Spleen (tissue), 11 donors: ENCODE measurements at regions not wholly inside any gene's neighbourhood (a gene's known extent, or its start where the extent isn't known, plus 50 kb on each side); places are given as distances from the start of the nearest gene placed in this dataset.

Source experiments
- DNase-seq: peaks from one replicate; pipeline ENCODE4 v3.0.0-alpha.2; 2020
- H3K27ac ChIP-seq, 8 donors: fragments of 200-600 bp; sonication (generic) in 7 of 8; 1 replicate in 4 of 8; 2 replicates in 4 of 8; pipeline versions ENCODE4 v1.5.0 to v1.8.0; 2016 to 2021; ENCODE audit warnings: inconsistent platforms in 4 of 8, mild to moderate bottlenecking in 4 of 8, moderate library complexity in 1 of 8
- H3K27me3 ChIP-seq, 7 donors: fragments of 200-600 bp; sonication (generic) in 6 of 7; replicated peaks in 1 of 7; 1 replicate in 4 of 7; 2 replicates in 3 of 7; pipeline versions ENCODE4 v1.5.0 to v1.8.0; 2016 to 2021; ENCODE audit warnings: inconsistent platforms in 3 of 7, mild to moderate bottlenecking in 1 of 7
- H3K36me3 ChIP-seq, 6 donors: fragments of 200-600 bp; sonication (generic) in 5 of 6; 1 replicate in 4 of 6; 2 replicates in 2 of 6; pipeline versions ENCODE4 v1.5.0 to v1.8.0; 2016 to 2021; ENCODE audit warnings: inconsistent platforms in 2 of 6
- H3K4me1 ChIP-seq, 6 donors: fragments of 200-600 bp; sonication (generic) in 5 of 6; 1 replicate in 3 of 6; 2 replicates in 3 of 6; pipeline versions ENCODE4 v1.5.0 to v1.8.0; 2016 to 2021; ENCODE audit warnings: inconsistent platforms in 3 of 6
- H3K4me3 ChIP-seq, 8 donors: fragments of 200-600 bp; sonication (generic) in 7 of 8; 1 replicate in 4 of 8; 2 replicates in 4 of 8; pipeline versions ENCODE4 v1.5.0 to v1.8.0; 2016 to 2021; ENCODE audit warnings: inconsistent platforms in 4 of 8, mild to moderate bottlenecking in 4 of 8, moderate library complexity in 2 of 8
- H3K9me3 ChIP-seq, 8 donors: fragments of 200-600 bp; sonication (generic) in 7 of 8; 1 replicate in 4 of 8; 2 replicates in 4 of 8; pipeline versions ENCODE4 v1.5.0 to v1.8.0; 2016 to 2021; ENCODE audit warnings: inconsistent platforms in 4 of 8
- POLR2A ChIP-seq, 3 donors: fragments of 450-650 bp; IDR thresholded peaks; one replicate each; pipeline ENCODE4 v1.5.1; 2017; ENCODE audit warnings: antibody characterized with exemption in 3 of 3, mild to moderate bottlenecking in 1 of 3
- POLR2AphosphoS5 ChIP-seq, 3 donors: sonication (generic); formaldehyde crosslinking; IDR thresholded peaks; one replicate each; pipeline ENCODE4 v1.5.1; 2017; ENCODE audit warnings: antibody characterized with exemption in 3 of 3
- WGBS, 5 donors: extraction: QIAGEN DNeasy Blood & Tissue Kit in 3 of 5; methylation state at CpG; one replicate each; pipeline versions ENCODE4 v1.1.5 to v1.1.7; 2013 to 2018; 5-methylcytosine and 5-hydroxymethylcytosine counted together
- intact Hi-C: fragments of 100-400 bp; cut with DNase I; formaldehyde crosslinking; loops from one replicate; pipeline ENCODE4 v1.15.0; 2023; ENCODE audit warnings: low total_unique reads
- TF ChIP-seq, protein P1 (sequence below), 11 experiments: fragments of 200-600 bp in 7 of 11; fragments of 450-650 bp in 4 of 11; sonication (generic) in 4 of 11; IDR thresholded peaks in 8 of 11; conservative IDR thresholded peaks in 3 of 11; 1 replicate in 7 of 11; 2 replicates in 4 of 11; pipeline versions ENCODE4 v1.4.0 to v1.8.0; 2016 to 2021; ENCODE audit warnings: antibody characterized with exemption in 11 of 11, inconsistent platforms in 4 of 11, mild to moderate bottlenecking in 1 of 11
- donor health status: healthy with polysubstance abuse.
- donor health status: DM: no; HTN: no; CAD: no; lungs with moderate emphysema.
- donor health status: DM: no; HTN: no; CAD: no.
- donor health status: Bipolar disorder and iron deficiency.
- donor health status: healthy.
- donor health status: DM: no; HTN: no; CAD: no.
- donor health status: DM: yes; HTN: yes; CAD: no.

DNA sequence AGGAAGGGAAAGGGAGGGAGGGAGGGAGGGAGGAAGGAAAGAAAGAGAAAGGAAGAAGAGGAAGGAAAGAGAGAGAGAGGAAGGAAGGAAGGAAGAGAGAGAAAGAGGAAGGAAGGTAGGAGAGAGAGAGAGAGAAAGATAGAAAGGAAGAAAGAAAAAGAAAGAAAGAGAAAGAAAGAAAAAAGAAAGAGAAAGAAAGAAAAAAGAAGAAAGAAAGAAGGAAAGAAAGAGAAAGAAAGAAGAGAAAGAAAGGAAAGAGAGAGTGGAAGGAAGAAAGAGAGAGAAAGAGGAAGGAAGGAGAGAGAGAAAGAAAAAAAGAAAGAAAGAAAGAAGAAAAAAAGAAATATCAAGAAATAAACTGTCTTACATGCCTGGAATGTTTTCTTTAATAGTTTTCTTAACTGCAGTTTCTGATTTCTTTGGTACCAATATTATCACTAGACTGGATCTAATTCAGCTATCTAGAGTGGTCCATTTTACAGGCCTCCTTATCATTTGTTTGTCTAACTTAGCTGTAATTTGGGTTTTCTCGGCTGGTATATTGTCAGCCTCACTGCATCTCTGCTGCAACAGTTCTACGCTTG lies 59.6 kb upstream of the MBOAT2 start:
- Histone ChIP-seq H3K27me3 (peaks cover 0 to 6% (median 0%) of the 10 kb centered on the region in 7 donors), H3K4me1 (no peaks in the 10 kb centered on the region), H3K9me3 (peaks cover 7 to 42% (median 39%) of the 10 kb centered on the region in 8 donors), H3K27ac (no peak overlapping the region), H3K36me3 (no peaks in the 10 kb centered on the region), H3K4me3 (no peak overlapping the region)
- 75 to 86% (median 80%) methylated on average over 2 of the region's 2 CpGs for WGBS, 5 donors
- DNase-seq, result no peak
- TF ChIP-seq POLR2AphosphoS5 (IDR thresholded peaks at IDR 0.05), result no peak
- no peak for TF ChIP-seq POLR2A (IDR thresholded peaks at IDR 0.05)
- TF ChIP-seq, protein P1, sequence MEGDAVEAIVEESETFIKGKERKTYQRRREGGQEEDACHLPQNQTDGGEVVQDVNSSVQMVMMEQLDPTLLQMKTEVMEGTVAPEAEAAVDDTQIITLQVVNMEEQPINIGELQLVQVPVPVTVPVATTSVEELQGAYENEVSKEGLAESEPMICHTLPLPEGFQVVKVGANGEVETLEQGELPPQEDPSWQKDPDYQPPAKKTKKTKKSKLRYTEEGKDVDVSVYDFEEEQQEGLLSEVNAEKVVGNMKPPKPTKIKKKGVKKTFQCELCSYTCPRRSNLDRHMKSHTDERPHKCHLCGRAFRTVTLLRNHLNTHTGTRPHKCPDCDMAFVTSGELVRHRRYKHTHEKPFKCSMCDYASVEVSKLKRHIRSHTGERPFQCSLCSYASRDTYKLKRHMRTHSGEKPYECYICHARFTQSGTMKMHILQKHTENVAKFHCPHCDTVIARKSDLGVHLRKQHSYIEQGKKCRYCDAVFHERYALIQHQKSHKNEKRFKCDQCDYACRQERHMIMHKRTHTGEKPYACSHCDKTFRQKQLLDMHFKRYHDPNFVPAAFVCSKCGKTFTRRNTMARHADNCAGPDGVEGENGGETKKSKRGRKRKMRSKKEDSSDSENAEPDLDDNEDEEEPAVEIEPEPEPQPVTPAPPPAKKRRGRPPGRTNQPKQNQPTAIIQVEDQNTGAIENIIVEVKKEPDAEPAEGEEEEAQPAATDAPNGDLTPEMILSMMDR (IDR thresholded peaks at IDR 0.05 in 8 of 11, conservative IDR thresholded peaks at IDR 0.05 in 3 of 11), result no peak
- intact Hi-C loops, result no loop called here

DNA sequence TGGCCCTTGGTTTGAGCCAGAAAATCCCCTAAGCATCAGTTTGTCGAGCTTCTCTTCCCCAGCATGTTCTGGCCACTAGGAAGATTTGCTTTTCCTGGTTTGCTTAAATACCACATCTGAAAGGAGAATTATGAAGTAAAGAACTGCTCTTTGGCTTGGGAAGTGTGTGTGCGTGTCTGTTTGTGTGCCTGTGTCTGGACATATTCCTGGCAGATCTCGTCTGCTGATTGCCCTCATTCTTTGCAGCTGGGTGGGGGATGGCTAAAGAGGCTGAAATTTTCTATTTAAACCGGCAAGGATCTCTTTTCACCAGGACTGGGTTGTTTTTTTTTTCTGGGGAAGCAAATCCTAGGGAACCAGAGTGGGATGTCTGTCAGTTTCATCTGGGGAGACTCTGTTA lies 57.3 kb upstream of the MBOAT2 start:
- H3K9me3 ChIP-seq, result peaks cover under 1 to 20% (median 17%) of the 10 kb centered on the region in 8 donors
- H3K27me3 ChIP-seq, result peaks cover 0 to 6% (median 0%) of the 10 kb centered on the region in 7 donors
- no peaks in the 10 kb centered on the region for H3K4me1 ChIP-seq
- intact Hi-C loops, result no loop called here
- WGBS, 5 donors, result 82 to 92% (median 89%) methylated on average over 4 of the region's 4 CpGs
- H3K4me3 ChIP-seq, result no peak overlapping the region
- H3K36me3 ChIP-seq, result no peaks in the 10 kb centered on the region
- no peak for DNase-seq
- TF ChIP-seq POLR2A (IDR thresholded peaks at IDR 0.05) (no peak), POLR2AphosphoS5 (IDR thresholded peaks at IDR 0.05) (no peak)
- TF ChIP-seq, protein P1 (IDR thresholded peaks at IDR 0.05 in 8 of 11, conservative IDR thresholded peaks at IDR 0.05 in 3 of 11), result no peak
- no peak overlapping the region for H3K27ac ChIP-seq

DNA sequence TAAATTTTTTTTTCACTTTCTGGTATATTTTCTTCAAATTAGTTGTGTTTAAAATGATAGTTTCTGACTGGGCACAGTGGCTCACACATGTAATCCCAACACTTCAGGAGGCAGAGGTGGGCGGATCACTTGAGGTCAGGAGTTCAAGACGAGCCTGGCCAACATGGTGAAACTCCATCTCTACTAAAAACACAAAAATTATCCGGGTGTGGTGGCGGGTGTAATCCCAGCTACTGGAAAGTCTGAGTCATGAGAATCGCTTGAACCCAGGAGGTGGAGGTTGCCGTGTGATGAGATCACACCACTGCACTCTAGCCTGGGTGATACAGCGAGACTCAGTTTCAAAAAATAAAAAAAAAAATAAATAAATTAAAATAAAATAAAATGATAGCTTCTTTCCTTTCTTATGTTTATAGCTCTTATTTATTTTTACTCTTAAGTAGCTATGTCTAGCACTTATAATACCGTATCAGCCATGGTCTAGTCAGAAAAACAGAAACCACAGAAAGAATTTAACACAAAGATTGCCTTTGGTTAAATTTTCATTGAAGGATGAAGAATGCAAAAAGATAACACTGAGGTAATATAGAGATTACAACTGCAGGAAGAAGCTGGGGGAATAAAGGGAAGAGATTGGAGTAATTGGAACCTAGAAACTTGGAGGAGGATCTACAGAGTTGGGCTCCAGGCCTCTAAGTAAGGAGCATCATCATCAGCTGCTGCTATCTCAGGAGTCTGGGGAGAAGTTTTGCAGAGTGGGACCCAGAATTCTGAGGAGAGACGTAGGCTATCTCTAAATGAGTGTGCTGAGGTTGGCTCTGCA lies 54.7 kb upstream of the MBOAT2 start:
- 82 to 89% (median 89%) methylated on average over 9 of the region's 9 CpGs for whole genome bisulfite sequencing, 5 donors
- Histone ChIP-seq H3K27ac (no peak overlapping the region), H3K4me1 (peaks cover 0 to 3% (median 0%) of the 10 kb centered on the region in 6 donors), H3K36me3 (no peaks in the 10 kb centered on the region), H3K4me3 (no peak overlapping the region), H3K9me3 (no peaks in the 10 kb centered on the region), H3K27me3 (no peaks in the 10 kb centered on the region)
- TF ChIP-seq POLR2A (IDR thresholded peaks at IDR 0.05) (no peak), POLR2AphosphoS5 (IDR thresholded peaks at IDR 0.05) (no peak)
- TF ChIP-seq, protein P1 (IDR thresholded peaks at IDR 0.05 in 8 of 11, conservative IDR thresholded peaks at IDR 0.05 in 3 of 11), result no peak
- no peak for DNase-seq
- intact Hi-C loops, result no loop called here

DNA sequence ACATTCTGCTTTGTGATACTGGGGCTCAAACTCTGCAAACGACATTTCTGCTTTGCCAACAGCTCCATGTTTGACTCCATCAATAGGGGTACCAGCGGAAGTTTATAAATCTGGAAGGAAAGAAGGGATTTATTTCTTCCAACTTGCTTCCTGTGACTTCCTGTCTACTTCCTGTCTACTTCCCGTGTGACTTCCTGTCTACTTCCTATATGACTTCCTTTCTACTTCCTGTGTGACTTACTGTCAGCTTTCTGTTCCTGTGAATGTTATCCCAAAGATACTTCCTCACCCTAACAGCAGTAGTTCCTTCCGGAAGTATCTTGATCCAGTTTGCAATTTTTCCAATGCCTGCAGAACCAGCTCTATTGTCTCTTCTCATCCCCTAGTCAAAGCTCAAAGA lies 52.0 kb upstream of the MBOAT2 start:
- Histone ChIP-seq H3K27ac (no peak overlapping the region), H3K27me3 (peaks cover 0 to 7% (median 0%) of the 10 kb centered on the region in 7 donors), H3K4me1 (peaks cover 0 to 6% (median 0%) of the 10 kb centered on the region in 6 donors), H3K9me3 (no peaks in the 10 kb centered on the region), H3K4me3 (no peak overlapping the region), H3K36me3 (no peaks in the 10 kb centered on the region)
- no peak for DNase-seq
- intact Hi-C loops, result no loop called here
- 63 to 74% (median 68%) methylated on average over 4 of the region's 4 CpGs for WGBS, 5 donors
- TF ChIP-seq POLR2AphosphoS5 (IDR thresholded peaks at IDR 0.05), result no peak
- TF ChIP-seq POLR2A (IDR thresholded peaks at IDR 0.05), result no peak
- TF ChIP-seq, protein P1 (IDR thresholded peaks at IDR 0.05 in 8 of 11, conservative IDR thresholded peaks at IDR 0.05 in 3 of 11), result no peak
